ENCODE measurements at regions not wholly inside any gene's neighbourhood (a gene's known extent, or its start where the extent isn't known, plus 50 kb on each side); places are given as distances from the start of the nearest gene placed in this dataset.

GRCh38 chr10:105596749-105597148 is 955.7 kb downstream of the SORCS3 start:
- no peak for DNase-seq (ENCODE audit: low read depth)
- TF ChIP-seq, protein P1, sequence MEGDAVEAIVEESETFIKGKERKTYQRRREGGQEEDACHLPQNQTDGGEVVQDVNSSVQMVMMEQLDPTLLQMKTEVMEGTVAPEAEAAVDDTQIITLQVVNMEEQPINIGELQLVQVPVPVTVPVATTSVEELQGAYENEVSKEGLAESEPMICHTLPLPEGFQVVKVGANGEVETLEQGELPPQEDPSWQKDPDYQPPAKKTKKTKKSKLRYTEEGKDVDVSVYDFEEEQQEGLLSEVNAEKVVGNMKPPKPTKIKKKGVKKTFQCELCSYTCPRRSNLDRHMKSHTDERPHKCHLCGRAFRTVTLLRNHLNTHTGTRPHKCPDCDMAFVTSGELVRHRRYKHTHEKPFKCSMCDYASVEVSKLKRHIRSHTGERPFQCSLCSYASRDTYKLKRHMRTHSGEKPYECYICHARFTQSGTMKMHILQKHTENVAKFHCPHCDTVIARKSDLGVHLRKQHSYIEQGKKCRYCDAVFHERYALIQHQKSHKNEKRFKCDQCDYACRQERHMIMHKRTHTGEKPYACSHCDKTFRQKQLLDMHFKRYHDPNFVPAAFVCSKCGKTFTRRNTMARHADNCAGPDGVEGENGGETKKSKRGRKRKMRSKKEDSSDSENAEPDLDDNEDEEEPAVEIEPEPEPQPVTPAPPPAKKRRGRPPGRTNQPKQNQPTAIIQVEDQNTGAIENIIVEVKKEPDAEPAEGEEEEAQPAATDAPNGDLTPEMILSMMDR (IDR thresholded peaks at IDR 0.05; ENCODE audit: low read length, missing control alignments) = no peak
- no peak overlapping the region for H3K4me3 ChIP-seq (replicated peaks; ENCODE audit: low read depth, low read length)

GRCh38 chr10:105594296-105594695 is 953.2 kb downstream of the SORCS3 start:
- TF ChIP-seq, protein P1 (IDR thresholded peaks at IDR 0.05; ENCODE audit: low read length, missing control alignments) = no peak
- H3K4me3 ChIP-seq (replicated peaks; ENCODE audit: low read depth, low read length) = no peak overlapping the region
- DNase-seq (ENCODE audit: low read depth) = no peak

DNA sequence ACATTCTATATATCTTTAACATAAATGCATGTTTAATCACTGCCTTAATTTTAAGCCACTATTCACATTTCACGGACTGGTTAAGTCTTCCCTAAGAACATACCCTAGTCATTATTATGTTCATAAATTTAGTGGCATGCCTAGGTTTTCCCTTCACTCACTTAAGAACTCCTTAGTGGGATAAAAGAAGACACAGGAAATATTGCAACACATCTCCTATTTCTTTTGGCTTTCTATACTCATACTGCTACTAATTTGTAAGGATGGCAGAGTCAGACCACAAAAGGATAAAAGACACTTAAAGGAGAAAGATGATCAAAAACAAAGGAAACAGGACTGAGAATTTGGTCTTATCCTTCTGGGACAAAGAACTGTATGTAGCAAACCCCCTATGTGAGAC is 951.4 kb downstream of the SORCS3 start:
- TF ChIP-seq, protein P1 (IDR thresholded peaks at IDR 0.05; ENCODE audit: low read length, missing control alignments) = no peak
- no peak for DNase-seq (ENCODE audit: low read depth)
- no peak overlapping the region for H3K4me3 ChIP-seq (replicated peaks; ENCODE audit: low read depth, low read length)

GRCh38 chr10:105586451-105587098 is 945.5 kb downstream of the SORCS3 start:
- TF ChIP-seq, protein P1 (IDR thresholded peaks at IDR 0.05; ENCODE audit: low read length, missing control alignments) = no peak
- no peak for DNase-seq (ENCODE audit: low read depth)
- no peak overlapping the region for H3K4me3 ChIP-seq (replicated peaks; ENCODE audit: low read depth, low read length)

DNA sequence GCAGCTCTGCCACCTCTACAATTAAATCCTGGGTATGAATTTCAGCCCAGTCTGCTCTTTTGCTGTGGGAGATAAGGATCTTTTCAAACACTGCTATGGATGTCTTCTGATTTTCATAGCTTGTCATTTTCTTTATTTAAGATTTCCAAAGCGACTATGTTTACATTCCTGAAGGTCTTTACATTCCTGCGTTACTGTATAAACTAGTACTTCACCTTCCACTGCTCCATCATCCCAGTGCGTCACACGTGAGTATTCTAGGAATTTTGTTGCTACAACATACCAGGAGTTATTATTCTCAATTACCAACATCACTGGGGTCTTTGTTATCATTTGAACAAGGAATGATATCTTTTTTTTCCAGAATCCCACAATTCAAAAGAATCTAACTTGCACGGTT is 944.7 kb downstream of the SORCS3 start:
- TF ChIP-seq, protein P1 (IDR thresholded peaks at IDR 0.05; ENCODE audit: low read length, missing control alignments) = no peak
- no peak overlapping the region for H3K4me3 ChIP-seq (replicated peaks; ENCODE audit: low read depth, low read length)
- DNase-seq (ENCODE audit: low read depth) = peak; percentile 12

GRCh38 chr10:105585171-105585570 is 944.1 kb downstream of the SORCS3 start:
- H3K4me3 ChIP-seq (replicated peaks; ENCODE audit: low read depth, low read length) = no peak overlapping the region
- TF ChIP-seq, protein P1 (IDR thresholded peaks at IDR 0.05; ENCODE audit: low read length, missing control alignments) = no peak
- no peak for DNase-seq (ENCODE audit: low read depth)

- no peak overlapping the region for H3K4me3 ChIP-seq (replicated peaks; ENCODE audit: low read depth, low read length)
- DNase-seq (ENCODE audit: low read depth) = no peak
- TF ChIP-seq, protein P1 (IDR thresholded peaks at IDR 0.05; ENCODE audit: low read length, missing control alignments) = no peak
Measured at GRCh38 chr10:105579112-105579511, 938.0 kb downstream of the SORCS3 start.
